ENCODE measurements at regions not wholly inside any gene's neighbourhood (a gene's known extent, or its start where the extent isn't known, plus 50 kb on each side); places are given as distances from the start of the nearest gene placed in this dataset.
"Not testable (repeated sequence)": the region's sequence is repeated elsewhere in the genome, so short reads cannot be mapped to it uniquely, and the experiment has no call there.

- DNase-seq (ENCODE audit: low read depth), result no peak
Measured at GRCh38 chr13:58989556-58989955, 1174.2 kb downstream of the DIAPH3 start.

GRCh38 chr13:58991826-58992477 lies 1171.8 kb downstream of the DIAPH3 start:
- DNase-seq (ENCODE audit: low read depth), result peak; percentile 45

GRCh38 chr13:58992478-58993042 lies 1171.2 kb downstream of the DIAPH3 start:
- peak; percentile 60 for DNase-seq (ENCODE audit: low read depth)

GRCh38 chr13:58994077-58994476 lies 1169.7 kb downstream of the DIAPH3 start:
- no peak for DNase-seq (ENCODE audit: low read depth)

- no peak for DNase-seq (ENCODE audit: low read depth)
Measured at GRCh38 chr13:58994777-58995176, 1169.0 kb downstream of the DIAPH3 start.

GRCh38 chr13:58998716-58999115 lies 1165.0 kb downstream of the DIAPH3 start:
- DNase-seq (ENCODE audit: low read depth), result no peak

GRCh38 chr13:58999851-59000250 lies 1163.9 kb downstream of the DIAPH3 start:
- no peak for DNase-seq (ENCODE audit: low read depth)

GRCh38 chr13:59000770-59001169 lies 1163.0 kb downstream of the DIAPH3 start:
- peak; percentile 2 for DNase-seq (ENCODE audit: low read depth)

- DNase-seq (ENCODE audit: low read depth), result no peak
Measured at GRCh38 chr13:59012731-59013130, 1151.0 kb downstream of the DIAPH3 start.

- DNase-seq (ENCODE audit: low read depth), result no peak
Measured at GRCh38 chr13:59016250-59016649, 1147.5 kb downstream of the DIAPH3 start.

- no peak for DNase-seq (ENCODE audit: low read depth)
Measured at GRCh38 chr13:59024434-59024833, 1139.3 kb downstream of the DIAPH3 start.

GRCh38 chr13:59034198-59034597 lies 1129.5 kb downstream of the DIAPH3 start:
- DNase-seq (ENCODE audit: low read depth), result no peak

GRCh38 chr13:59038824-59039223 lies 1124.9 kb downstream of the DIAPH3 start:
- peak; percentile 40 for DNase-seq (ENCODE audit: low read depth)

- no peak for DNase-seq (ENCODE audit: low read depth)
Measured at GRCh38 chr13:59043016-59043415, 1120.7 kb downstream of the DIAPH3 start.

- DNase-seq (ENCODE audit: low read depth), result peak; percentile 5
Measured at GRCh38 chr13:59047546-59047945, 1116.2 kb downstream of the DIAPH3 start.

- DNase-seq (ENCODE audit: low read depth), result no peak
Measured at GRCh38 chr13:59061621-59062020, 1102.1 kb downstream of the DIAPH3 start.

GRCh38 chr13:59064042-59064441 lies 1099.7 kb downstream of the DIAPH3 start:
- DNase-seq (ENCODE audit: low read depth), result no peak

GRCh38 chr13:59076386-59076785 lies 1087.3 kb downstream of the DIAPH3 start:
- not testable (repeated sequence) for DNase-seq (ENCODE audit: low read depth)

- DNase-seq (ENCODE audit: low read depth), result peak; percentile 26
Measured at GRCh38 chr13:59086147-59086546, 1077.6 kb downstream of the DIAPH3 start.

GRCh38 chr13:59088716-59089115 lies 1075.0 kb downstream of the DIAPH3 start:
- no peak for DNase-seq (ENCODE audit: low read depth)

GRCh38 chr13:59094181-59094580 lies 1069.5 kb downstream of the DIAPH3 start:
- DNase-seq (ENCODE audit: low read depth), result no peak

GRCh38 chr13:59099182-59099974 lies 1064.3 kb downstream of the DIAPH3 start:
- DNase-seq (ENCODE audit: low read depth), result peak; percentile 3

Data from renal cortical epithelial cell (primary cell).